Karpas-422 (cell line): ENCODE measurements at regions not wholly inside any gene's neighbourhood (a gene's known extent, or its start where the extent isn't known, plus 50 kb on each side); places are given as distances from the start of the nearest gene placed in this dataset.

Experiments
- DNase-seq: peaks from one replicate; pipeline ENCODE4 v3.0.0-alpha.2; 2015
- H2AFZ ChIP-seq: fragments of 200-600 bp; sonication (generic); 2 replicates; pipeline ENCODE4 v1.6.1; 2014; ENCODE audit warnings: antibody characterized with exemption, low read length, mixed read lengths
- H3K27ac ChIP-seq: fragments of 200-600 bp; sonication (generic); 2 replicates; pipeline ENCODE4 v1.5.1; 2014; ENCODE audit warnings: mild to moderate bottlenecking, low read length, moderate library complexity
- H3K27me3 ChIP-seq: fragments of 200-600 bp; sonication (generic); 2 replicates; pipeline ENCODE4 v1.6.1; 2014; ENCODE audit warnings: low read length, mixed read lengths
- H3K36me3 ChIP-seq: fragments of 200-600 bp; sonication (generic); 2 replicates; pipeline ENCODE4 v1.6.1; 2014; ENCODE audit warnings: low read length, mixed read lengths; ENCODE audit not compliant: insufficient read depth
- H3K4me1 ChIP-seq: fragments of 200-600 bp; sonication (generic); 2 replicates; pipeline ENCODE4 v1.6.1; 2014; ENCODE audit warnings: mild to moderate bottlenecking, low read length, mixed read lengths
- H3K4me2 ChIP-seq: fragments of 200-600 bp; sonication (generic); 2 replicates; pipeline ENCODE4 v1.6.1; 2014; ENCODE audit warnings: low read length, low read depth, mild to moderate bottlenecking; ENCODE audit not compliant: poor library complexity, severe bottlenecking
- H3K4me3 ChIP-seq: fragments of 200-600 bp; sonication (generic); 2 replicates; pipeline ENCODE4 v1.5.1; 2014; ENCODE audit warnings: mild to moderate bottlenecking, antibody characterized with exemption, low read length, mixed read lengths
- H3K79me2 ChIP-seq: fragments of 200-600 bp; sonication (generic); 2 replicates; pipeline ENCODE4 v1.6.1; 2014; ENCODE audit warnings: mild to moderate bottlenecking, low read length, mixed read lengths
- H3K9ac ChIP-seq: fragments of 200-600 bp; sonication (generic); 2 replicates; pipeline ENCODE4 v1.6.0; 2014; ENCODE audit warnings: low read length
- H3K9me2 ChIP-seq: fragments of 200-600 bp; sonication (generic), shearing (Covaris generic); replicated peaks from 2 replicates; pipeline ENCODE4 v1.6.0; 2014; ENCODE audit warnings: mild to moderate bottlenecking, low read length, moderate library complexity; ENCODE audit not compliant: insufficient read depth
- H3K9me3 ChIP-seq: fragments of 300-700, 200-600 bp; sonication (generic); 2 replicates; pipeline ENCODE4 v1.6.1; 2014; ENCODE audit warnings: low read length, mixed read lengths
- H4K20me1 ChIP-seq: fragments of 200-600 bp; sonication (generic); 2 replicates; pipeline ENCODE4 v1.6.1; 2014; ENCODE audit warnings: mild to moderate bottlenecking, antibody characterized with exemption, low read length, low read depth; ENCODE audit not compliant: insufficient read depth

DNA sequence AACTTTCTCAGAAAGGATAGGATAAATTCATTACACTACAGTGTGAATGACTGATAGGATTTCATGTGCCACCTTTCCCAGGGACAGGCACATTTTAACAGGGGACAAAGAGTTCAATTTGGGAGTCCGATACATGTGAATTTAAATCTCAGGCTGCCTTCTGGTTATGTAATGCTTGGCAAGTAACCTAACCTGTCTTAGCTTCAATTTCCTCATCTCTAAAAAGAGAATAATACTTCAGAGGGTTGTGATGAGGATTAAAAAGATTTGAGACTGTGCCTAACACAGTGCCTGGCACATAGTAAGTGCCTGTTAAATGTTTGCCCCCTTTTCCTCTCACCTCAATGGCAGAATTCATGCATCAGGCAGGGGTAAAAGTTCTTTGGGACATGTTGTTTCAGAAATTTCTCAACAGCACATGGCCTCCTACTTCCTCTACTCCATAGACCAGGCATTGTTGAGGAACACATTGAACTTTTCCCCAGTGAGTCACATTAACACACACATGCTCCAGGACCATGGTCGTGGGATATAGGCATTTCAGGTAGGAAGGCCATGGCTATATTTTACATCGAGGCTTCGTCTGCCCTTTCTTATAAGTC lies 94.6 kb upstream of the EGFLAM start:
- Histone ChIP-seq H3K27ac (no peak overlapping the region), H2AFZ (no peak overlapping the region), H4K20me1 (no peaks in the 10 kb centered on the region), H3K36me3 (no peaks in the 10 kb centered on the region), H3K9me2 (no peaks in the 10 kb centered on the region), H3K9ac (no peak overlapping the region), H3K9me3 (no peaks in the 10 kb centered on the region), H3K4me1 (no peaks in the 10 kb centered on the region), H3K79me2 (no peaks in the 10 kb centered on the region), H3K4me2 (no peak overlapping the region), H3K27me3 (no peaks in the 10 kb centered on the region), H3K4me3 (no peak overlapping the region)
- no peak for DNase-seq

GRCh38 chr5:38162625-38163024 lies 95.7 kb upstream of the EGFLAM start:
- Histone ChIP-seq H3K4me3 (no peak overlapping the region), H3K79me2 (no peaks in the 10 kb centered on the region), H3K9me2 (no peaks in the 10 kb centered on the region), H2AFZ (no peak overlapping the region), H4K20me1 (no peaks in the 10 kb centered on the region), H3K4me2 (no peak overlapping the region), H3K36me3 (no peaks in the 10 kb centered on the region), H3K9me3 (no peaks in the 10 kb centered on the region), H3K27ac (no peak overlapping the region), H3K4me1 (no peaks in the 10 kb centered on the region), H3K9ac (no peak overlapping the region), H3K27me3 (no peaks in the 10 kb centered on the region)
- no peak for DNase-seq

- Histone ChIP-seq H3K4me1 (no peaks in the 10 kb centered on the region), H3K9ac (no peak overlapping the region), H3K36me3 (no peaks in the 10 kb centered on the region), H3K9me3 (no peaks in the 10 kb centered on the region), H4K20me1 (no peaks in the 10 kb centered on the region), H3K9me2 (no peaks in the 10 kb centered on the region), H3K79me2 (no peaks in the 10 kb centered on the region), H3K4me2 (no peak overlapping the region), H2AFZ (no peak overlapping the region), H3K27me3 (no peaks in the 10 kb centered on the region), H3K27ac (no peak overlapping the region), H3K4me3 (no peak overlapping the region)
- DNase-seq: no peak
Observed at GRCh38 chr5:38157024-38157423, 101.3 kb upstream of the EGFLAM start.

DNA sequence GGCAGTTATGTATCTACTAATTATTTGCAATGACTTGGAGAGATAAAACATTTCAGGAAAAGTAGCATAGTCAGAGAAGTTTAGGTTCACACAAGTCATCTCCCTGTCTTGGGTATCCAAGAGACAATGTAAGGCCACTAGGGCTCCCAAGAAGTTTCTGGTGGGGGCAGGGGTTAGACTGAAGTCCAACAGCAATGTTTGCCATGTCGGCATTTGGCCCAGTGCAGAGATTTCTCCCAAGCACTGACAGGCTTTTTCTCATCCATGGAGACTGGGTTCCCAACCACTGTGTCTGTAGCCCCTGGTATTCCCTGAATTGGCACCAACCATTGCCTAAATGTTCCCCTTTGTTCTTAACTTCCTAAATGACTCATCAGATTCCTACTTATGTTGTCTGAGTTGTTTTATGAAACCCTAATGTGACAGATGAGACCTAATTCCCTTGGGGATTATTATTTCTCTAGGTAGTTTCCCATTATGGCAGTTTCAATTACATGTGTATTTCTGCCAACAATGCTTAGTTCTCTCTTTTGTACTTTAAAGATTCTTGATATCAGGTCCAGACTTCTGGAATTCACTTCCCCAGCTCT lies 103.6 kb upstream of the EGFLAM start:
- H3K4me3 ChIP-seq: no peak overlapping the region
- H3K79me2 ChIP-seq: no peaks in the 10 kb centered on the region
- H2AFZ ChIP-seq: no peak overlapping the region
- H3K4me2 ChIP-seq: no peak overlapping the region
- no peak overlapping the region for H3K27ac ChIP-seq
- H4K20me1 ChIP-seq: no peaks in the 10 kb centered on the region
- no peak overlapping the region for H3K9ac ChIP-seq
- H3K27me3 ChIP-seq: no peaks in the 10 kb centered on the region
- no peaks in the 10 kb centered on the region for H3K36me3 ChIP-seq
- no peaks in the 10 kb centered on the region for H3K4me1 ChIP-seq
- DNase-seq: no peak
- no peaks in the 10 kb centered on the region for H3K9me3 ChIP-seq
- no peaks in the 10 kb centered on the region for H3K9me2 ChIP-seq

- Histone ChIP-seq H3K9ac (no peak overlapping the region), H3K4me1 (no peaks in the 10 kb centered on the region), H2AFZ (no peak overlapping the region), H3K4me3 (no peak overlapping the region), H3K4me2 (no peak overlapping the region), H3K36me3 (no peaks in the 10 kb centered on the region), H3K27ac (no peak overlapping the region), H3K9me2 (no peaks in the 10 kb centered on the region), H3K79me2 (no peaks in the 10 kb centered on the region), H3K9me3 (no peaks in the 10 kb centered on the region), H4K20me1 (no peaks in the 10 kb centered on the region), H3K27me3 (no peaks in the 10 kb centered on the region)
- DNase-seq: no peak
Observed at GRCh38 chr5:38151878-38152277, 106.5 kb upstream of the EGFLAM start.

DNA sequence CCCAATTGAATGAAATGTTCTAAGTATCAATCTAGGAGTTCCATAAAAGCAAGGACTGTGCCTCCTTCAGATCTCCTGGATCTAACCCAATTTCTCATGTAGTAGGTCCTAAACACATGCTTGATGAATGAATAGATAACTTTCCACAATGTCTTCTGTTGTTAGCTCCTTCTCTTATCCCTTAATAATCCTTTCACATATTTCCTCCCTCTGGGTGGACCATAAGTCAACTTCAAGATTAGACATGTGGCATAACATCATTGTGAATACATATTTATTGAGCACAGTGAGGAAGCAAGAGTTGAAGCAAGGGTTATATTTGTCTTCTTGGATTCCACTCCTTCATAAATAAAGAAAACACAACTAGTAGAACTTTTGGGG lies 108.6 kb upstream of the EGFLAM start:
- Histone ChIP-seq H2AFZ (no peak overlapping the region), H3K9ac (no peak overlapping the region), H3K4me2 (no peak overlapping the region), H3K27me3 (no peaks in the 10 kb centered on the region), H3K79me2 (no peaks in the 10 kb centered on the region), H3K4me3 (no peak overlapping the region), H3K36me3 (no peaks in the 10 kb centered on the region), H3K4me1 (no peaks in the 10 kb centered on the region), H3K9me2 (no peaks in the 10 kb centered on the region), H3K27ac (no peak overlapping the region), H3K9me3 (no peaks in the 10 kb centered on the region), H4K20me1 (no peaks in the 10 kb centered on the region)
- DNase-seq: no peak

DNA sequence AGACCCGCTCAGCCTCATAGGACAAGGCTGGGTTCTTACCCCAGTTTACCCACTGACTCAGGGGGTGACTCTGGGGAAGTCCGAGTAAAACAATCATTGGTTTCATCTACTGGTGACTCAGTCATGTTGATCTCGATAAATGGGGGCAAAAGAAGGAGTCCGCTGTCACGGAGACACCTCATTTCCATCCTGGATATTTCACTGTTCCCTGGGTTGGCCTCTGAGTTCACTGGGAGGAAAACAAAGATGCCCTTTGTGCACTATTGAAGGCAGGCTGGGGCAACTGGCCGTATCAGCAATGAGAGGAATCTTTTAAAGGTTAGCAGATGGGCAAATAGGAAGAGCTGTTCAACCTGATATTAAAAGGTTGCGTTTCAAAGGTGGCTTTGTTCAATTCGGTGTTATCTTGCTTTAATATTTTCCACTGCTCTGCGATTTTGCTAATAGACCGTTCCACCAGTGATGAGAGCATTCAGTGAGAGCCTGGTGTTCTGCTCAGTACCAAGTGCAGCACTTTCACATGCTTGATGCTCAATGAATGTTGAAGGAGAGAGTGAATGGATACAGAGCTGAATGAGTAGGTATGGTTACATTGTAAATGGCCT lies 110.2 kb upstream of the EGFLAM start:
- no peaks in the 10 kb centered on the region for H4K20me1 ChIP-seq
- no peaks in the 10 kb centered on the region for H3K4me1 ChIP-seq
- no peak for DNase-seq
- H3K4me2 ChIP-seq: no peak overlapping the region
- H3K9ac ChIP-seq: no peak overlapping the region
- no peaks in the 10 kb centered on the region for H3K27me3 ChIP-seq
- no peaks in the 10 kb centered on the region for H3K9me2 ChIP-seq
- H3K27ac ChIP-seq: no peak overlapping the region
- H3K36me3 ChIP-seq: no peaks in the 10 kb centered on the region
- no peak overlapping the region for H2AFZ ChIP-seq
- no peaks in the 10 kb centered on the region for H3K79me2 ChIP-seq
- no peaks in the 10 kb centered on the region for H3K9me3 ChIP-seq
- H3K4me3 ChIP-seq: no peak overlapping the region

DNA sequence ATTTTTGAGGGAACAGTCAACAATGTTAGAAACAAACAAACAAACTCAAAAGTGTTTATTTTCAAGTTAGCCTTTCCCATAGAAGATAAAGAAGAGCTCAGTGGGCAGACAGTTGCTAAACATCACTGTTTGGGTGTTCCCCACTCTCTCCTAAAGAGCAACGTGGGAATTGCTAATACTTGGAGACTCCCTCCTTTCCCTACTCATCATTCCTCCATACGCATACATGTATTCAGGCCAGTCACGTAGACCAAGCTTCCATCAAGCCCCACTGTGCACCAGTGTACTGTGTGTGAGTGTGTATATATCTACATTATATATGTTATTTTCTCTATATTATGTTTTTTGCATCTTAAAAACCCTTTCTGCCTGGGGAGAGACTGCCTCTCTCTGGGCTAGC lies 115.0 kb upstream of the EGFLAM start:
- DNase-seq: no peak
- Histone ChIP-seq H3K27ac (no peak overlapping the region), H2AFZ (no peak overlapping the region), H3K9me3 (no peaks in the 10 kb centered on the region), H3K4me1 (no peaks in the 10 kb centered on the region), H3K9me2 (no peaks in the 10 kb centered on the region), H3K27me3 (no peaks in the 10 kb centered on the region), H3K79me2 (no peaks in the 10 kb centered on the region), H4K20me1 (no peaks in the 10 kb centered on the region), H3K36me3 (no peaks in the 10 kb centered on the region), H3K4me2 (no peak overlapping the region), H3K4me3 (no peak overlapping the region), H3K9ac (no peak overlapping the region)
